GM19238 (cell line): ENCODE measurements at regions not wholly inside any gene's neighbourhood (a gene's known extent, or its start where the extent isn't known, plus 50 kb on each side); places are given as distances from the start of the nearest gene placed in this dataset.
"Not testable (repeated sequence)": the region's sequence is repeated elsewhere in the genome, so short reads cannot be mapped to it uniquely, and the experiment has no call there.

ENCODE experiments used
- DNase-seq: peaks from one replicate; pipeline ENCODE4 v3.0.0; 2011; ENCODE audit warnings: low spot score; ENCODE audit not compliant: insufficient read length

- no peak for DNase-seq
Measured at GRCh38 chr10:57692255-57692980, 575.3 kb downstream of the IPMK start.

- DNase-seq, result no peak
Measured at GRCh38 chr10:57689596-57690297, 577.9 kb downstream of the IPMK start.

- DNase-seq, result no peak
Measured at GRCh38 chr10:57679916-57680315, 587.8 kb downstream of the IPMK start.

- DNase-seq, result no peak
Measured at GRCh38 chr10:57675125-57675524, 592.6 kb downstream of the IPMK start.

GRCh38 chr10:57673446-57673960, 594.2 kb downstream of the IPMK start:
- DNase-seq, result no peak

GRCh38 chr10:57664815-57665214, 602.9 kb downstream of the IPMK start:
- no peak for DNase-seq

GRCh38 chr10:57663401-57663800, 604.3 kb downstream of the IPMK start:
- no peak for DNase-seq

GRCh38 chr10:57661206-57661605, 606.5 kb downstream of the IPMK start:
- DNase-seq, result no peak

GRCh38 chr10:57657164-57657765, 610.4 kb downstream of the IPMK start:
- no peak for DNase-seq

GRCh38 chr10:57654856-57655255, 612.8 kb downstream of the IPMK start:
- DNase-seq, result no peak

- not testable (repeated sequence) for DNase-seq
Measured at GRCh38 chr10:57645108-57645507, 622.6 kb downstream of the IPMK start.

- DNase-seq, result no peak
Measured at GRCh38 chr10:57638411-57638810, 629.3 kb downstream of the IPMK start.

- no peak for DNase-seq
Measured at GRCh38 chr10:57628592-57629284, 639.0 kb downstream of the IPMK start.

GRCh38 chr10:57627642-57628178, 640.0 kb downstream of the IPMK start:
- DNase-seq, result no peak

- no peak for DNase-seq
Measured at GRCh38 chr10:57624856-57625592, 642.7 kb downstream of the IPMK start.

GRCh38 chr10:57624066-57624465, 643.6 kb downstream of the IPMK start:
- DNase-seq, result no peak

- no peak for DNase-seq
Measured at GRCh38 chr10:57621466-57621865, 646.2 kb downstream of the IPMK start.

GRCh38 chr10:57605948-57606485, 661.7 kb downstream of the IPMK start:
- no peak for DNase-seq

- no peak for DNase-seq
Measured at GRCh38 chr10:57599440-57599839, 668.3 kb downstream of the IPMK start.

GRCh38 chr10:57593983-57594573, 673.6 kb downstream of the IPMK start:
- no peak for DNase-seq
